Activated T-helper 1 cell treated with anti-CD3 and anti-CD28 coated beads, Interleukin-2, amount 50 U/mL, for 16 hours (primary cell): ENCODE measurements at regions not wholly inside any gene's neighbourhood (a gene's known extent, or its start where the extent isn't known, plus 50 kb on each side); places are given as distances from the start of the nearest gene placed in this dataset.

Experiments
- DNase-seq, 2 donors: peaks; one replicate each; pipeline ENCODE4 v3.0.0-alpha.2; 2020; ENCODE audit warnings: low read depth in 1 of 2, low spot score in 1 of 2

DNA sequence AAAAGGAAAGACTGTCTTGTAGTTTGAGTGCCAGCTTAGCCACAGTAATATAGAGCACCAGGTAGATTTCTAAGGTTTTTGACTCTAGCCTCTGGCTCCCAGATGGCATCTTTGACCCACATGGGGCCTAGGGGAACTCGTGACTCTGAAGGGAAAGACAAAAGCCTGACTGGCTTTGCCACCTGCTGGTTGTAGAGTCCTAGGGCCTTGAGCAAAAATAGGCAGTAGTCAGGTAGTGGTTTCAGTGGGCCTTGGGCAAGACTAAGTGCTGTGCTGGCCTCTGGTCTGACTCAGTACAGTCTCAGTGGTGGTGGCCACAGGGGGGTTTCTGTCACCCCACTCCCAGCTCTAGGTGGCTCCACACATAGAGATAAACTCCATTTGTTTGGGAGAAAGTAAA lies 349.4 kb downstream of the FAM181B start:
- DNase-seq: no peak

DNA sequence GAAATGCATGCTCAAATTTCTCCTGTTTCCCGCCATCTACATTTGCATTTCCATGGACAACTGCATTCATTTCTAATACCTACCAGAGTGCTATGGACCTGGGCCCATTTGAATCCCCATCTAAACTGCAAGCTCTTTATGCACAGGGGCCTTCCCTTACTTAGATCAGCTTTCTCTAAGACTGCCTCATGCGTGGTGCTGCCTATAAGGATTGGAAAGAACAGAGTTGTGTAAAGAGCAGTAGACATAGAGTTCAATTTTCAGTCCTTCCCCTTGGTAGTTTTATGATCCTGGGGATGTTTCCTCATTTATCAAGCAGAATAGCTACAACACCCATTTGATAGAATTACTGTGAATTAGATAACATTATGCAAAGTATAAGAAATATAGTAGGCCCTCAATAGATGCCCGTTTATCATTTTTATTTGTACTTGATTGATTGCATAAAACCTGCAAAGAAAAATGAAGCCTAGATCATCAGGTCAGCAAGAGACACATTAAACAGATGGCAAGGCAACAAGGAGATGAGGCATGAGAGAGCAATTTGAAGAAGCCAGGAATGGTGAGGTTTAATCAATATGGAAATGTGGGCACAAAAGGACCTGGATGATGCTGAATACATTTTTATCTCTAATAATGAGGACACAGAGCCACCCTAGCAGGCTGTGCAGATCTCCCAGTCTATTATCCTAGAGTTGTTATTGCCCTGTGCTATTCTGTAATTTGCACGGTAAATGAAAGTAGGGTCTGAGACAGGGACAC lies 359.7 kb downstream of the FAM181B start:
- DNase-seq: no peak

DNA sequence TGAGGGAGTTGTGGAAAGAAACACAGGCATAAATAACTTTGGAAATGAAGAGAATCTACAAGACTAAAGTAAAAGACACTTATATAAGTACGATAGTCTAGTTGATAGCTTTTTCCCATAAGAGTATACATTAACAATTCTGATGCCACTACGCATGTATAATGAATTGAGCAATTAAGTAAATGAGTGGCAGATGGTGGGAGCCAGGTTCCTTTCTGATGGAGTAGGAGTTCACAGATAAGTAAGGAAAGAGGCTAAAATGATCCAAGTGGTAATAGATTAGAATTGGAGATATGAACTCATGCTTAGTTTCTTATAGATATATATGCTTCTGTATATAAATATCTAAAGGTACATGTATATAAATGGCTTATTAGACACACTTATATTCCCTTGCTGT lies 368.3 kb downstream of the FAM181B start:
- DNase-seq: no peak

DNA sequence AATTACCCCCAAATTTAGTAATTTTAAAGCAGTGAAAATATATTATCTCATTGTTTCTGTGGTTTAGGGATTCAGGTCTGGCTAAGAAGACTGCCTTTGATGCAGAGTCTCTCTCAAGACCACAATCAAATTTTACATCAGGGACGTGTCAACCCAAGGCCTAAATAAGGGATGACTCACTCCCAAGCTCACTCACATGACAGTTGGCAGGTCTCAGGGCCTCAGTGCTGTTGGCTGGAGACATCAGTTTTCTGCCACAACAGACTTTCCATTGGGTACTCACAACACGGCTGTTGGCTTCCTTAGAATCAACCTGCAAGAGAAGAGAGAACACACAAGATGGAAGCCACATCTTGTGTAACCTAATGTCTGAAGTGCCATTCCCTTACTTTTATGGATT lies 377.3 kb downstream of the FAM181B start:
- DNase-seq: no peak

DNA sequence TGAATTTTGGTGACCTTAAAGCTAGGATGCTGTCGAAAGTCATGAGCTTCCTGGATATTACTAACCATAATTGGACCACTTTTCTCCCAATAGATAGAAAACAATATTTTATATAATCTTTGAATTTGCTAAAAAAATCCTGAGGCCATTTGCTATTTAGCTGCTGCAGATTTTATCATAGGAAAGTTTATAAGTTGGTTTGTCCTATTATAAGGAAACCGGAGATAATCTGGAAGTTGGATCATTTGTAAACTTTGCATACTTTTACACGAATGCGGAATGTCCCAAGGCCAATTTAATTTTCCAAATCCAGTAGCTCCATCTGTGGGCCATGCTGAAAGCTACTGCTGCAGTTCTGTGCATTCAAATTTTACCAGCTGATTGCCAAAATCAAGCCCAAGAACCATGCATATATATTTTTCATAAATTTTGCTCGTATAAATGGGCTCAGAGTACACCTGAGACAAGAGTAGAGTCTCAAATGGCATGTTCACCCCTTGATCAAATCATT lies 378.3 kb downstream of the FAM181B start:
- no peak for DNase-seq

DNA sequence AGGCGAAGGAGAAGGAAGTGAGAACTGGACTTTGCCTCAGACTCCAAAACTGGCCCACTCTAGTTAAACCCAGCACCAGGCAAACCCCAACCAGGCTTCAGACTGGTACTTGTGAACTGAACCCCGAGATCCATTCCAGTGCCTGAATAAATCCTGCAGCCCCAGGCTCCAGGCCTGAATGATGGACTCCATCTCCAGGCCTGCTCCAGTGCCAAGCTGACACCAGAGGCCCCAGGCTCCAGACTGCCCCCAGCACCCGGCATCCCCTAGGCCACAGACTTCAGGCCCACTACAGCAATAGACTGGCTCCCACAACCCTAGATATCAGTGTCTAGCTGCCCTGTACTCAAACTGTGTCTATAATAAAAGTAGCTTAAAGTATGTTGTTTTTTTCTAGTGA lies 406.8 kb downstream of the FAM181B start:
- no peak for DNase-seq

DNA sequence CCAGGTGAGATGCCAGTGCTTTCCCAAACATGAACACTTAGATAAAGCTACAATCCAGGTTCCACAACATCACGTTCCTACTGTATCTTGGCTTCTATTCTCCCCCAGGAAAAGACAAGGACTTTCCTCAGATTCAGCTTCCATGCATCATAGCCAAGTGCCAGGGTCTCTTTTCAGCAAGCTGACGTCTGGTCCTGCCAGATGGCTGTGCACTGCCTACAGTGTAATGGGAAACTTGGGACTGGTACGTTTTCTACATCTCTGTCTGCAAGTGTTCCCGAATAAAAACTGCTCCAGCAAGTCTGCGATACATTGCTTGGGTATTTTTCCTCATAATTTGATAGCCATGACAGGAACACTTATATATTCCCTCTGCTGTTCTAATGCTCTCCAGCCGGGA lies 412.5 kb downstream of the FAM181B start:
- no peak for DNase-seq

DNA sequence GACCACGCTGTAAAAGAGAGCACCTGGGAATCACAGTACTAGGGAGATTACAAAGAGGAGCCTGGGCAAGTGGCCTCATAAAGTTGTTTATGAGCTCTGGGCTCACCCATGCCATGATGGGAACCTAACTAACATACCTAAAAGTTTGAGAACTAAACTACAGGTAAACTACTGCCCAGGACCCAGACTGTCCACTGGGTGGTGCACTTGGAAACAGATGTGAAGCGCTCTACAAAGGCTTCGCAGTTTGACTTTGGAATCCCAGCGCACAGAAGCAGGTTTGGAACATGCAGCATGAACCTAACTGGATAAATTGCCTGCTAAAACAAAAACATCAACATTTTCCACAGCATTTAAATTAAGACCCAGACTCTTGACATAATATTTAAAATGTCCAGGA lies 418.6 kb downstream of the FAM181B start:
- DNase-seq: no peak

DNA sequence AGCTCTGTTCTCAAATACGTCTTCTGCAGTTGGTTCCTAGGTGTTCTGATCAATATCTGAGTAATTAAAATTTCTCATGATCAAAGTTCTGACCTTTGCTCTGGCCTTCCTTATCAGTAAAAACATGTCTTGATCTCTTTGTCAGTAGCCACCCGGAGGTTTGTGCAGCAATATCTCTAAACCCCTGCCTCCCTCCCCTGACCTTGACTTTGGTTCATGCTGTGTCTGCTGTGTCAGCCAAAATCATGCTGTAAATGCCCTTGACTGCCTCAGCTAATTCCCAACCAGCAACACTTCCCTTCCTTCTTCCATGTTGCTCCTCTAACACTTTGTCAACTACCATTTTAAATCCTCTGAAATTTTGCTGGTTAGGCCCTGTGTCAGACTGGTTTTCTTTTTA lies 424.7 kb downstream of the FAM181B start:
- no peak for DNase-seq

DNA sequence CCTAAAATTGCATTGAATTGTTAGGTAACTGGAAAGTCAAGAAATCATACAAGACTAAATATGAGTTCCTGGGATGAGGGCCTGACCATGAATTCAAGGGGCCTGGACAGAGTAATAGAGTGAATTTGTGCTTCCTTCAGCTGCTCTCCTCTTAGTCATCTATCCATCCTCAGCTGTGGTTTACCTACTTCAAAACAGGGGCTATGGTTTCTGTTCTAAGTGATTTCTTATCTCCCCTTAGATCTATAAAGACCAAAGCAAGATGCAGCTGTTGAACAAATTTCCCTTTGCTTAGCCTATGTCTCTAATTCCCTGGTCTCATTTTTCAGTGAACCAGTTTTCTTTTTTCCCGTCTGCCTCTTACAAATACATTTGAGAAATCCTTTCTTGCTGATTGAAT lies 428.5 kb downstream of the FAM181B start:
- DNase-seq: no peak

DNA sequence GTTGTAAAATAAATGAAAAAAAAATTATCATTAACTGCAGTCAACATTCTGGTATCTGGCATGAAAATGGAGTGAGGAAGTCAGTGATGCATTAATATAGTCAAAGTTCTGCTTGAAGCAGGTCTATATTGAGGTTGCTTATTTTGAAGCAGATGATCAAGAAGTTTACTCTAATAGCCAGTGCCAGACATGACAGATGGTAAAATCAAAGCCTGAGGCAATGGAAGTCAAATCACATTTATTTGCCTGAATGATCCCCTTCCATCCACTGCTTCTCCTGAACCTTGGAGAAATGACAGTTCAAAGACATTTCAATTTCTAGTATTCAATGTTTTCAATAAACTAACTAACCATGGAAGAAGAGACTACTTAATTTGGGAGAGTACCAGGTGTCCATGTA lies 430.0 kb downstream of the FAM181B start:
- DNase-seq: no peak

DNA sequence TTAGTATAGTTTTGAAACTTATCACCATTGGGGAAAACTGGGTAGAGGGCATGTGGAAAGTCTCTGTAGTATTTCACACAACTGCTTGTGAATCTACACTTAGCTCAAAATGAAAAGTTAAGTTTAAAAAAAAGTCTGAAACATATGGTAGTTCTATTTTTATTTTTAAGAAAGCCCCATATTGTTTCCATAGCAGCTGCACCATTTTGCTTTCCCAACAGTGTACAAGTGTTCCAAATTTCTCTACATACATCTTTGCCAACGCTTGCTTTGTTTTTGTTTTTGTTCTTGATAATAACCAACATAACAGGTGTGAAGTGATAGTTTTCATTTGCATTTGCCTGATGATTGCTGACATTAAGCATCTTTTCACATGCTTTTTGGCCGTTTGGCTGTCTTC lies 445.2 kb downstream of the FAM181B start:
- no peak for DNase-seq

DNA sequence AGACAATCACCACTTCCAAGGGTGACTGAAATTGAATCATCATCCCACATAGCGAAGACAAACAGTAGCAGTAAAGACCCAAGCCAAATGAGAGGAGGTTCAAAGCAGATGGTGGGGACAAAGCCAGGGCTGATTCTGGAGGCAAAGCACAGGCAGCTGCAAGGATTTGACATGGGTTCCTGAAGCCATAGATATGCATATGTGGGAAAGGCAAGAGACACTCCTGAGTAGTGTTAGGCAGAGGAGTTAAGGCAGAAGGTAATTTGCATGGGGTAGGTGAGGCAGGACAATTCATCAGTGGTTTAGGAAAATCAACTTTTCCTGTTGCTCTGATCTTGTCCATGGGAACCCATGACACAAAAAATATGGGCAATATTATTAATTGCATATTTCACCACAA lies 462.8 kb downstream of the FAM181B start:
- DNase-seq: no peak

DNA sequence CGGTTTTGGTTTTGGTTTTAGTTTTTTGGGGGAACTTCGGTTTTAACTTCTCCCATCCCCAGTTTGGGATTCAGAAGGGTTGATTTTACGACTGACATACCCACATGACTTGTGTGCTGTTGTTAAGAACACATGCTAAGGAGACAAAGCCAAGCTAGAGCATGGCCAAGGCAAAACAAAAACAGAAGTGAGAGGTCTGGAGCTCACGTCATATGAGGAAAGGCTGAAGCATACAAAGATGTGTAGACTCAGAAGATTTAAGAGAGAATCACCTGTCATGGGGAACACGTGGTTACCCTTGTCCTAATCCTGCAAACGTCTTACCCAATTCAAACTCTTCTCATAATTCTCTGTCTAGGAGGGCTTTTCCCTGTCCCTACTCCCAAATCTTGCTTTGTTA lies 465.0 kb downstream of the FAM181B start:
- DNase-seq: no peak

DNA sequence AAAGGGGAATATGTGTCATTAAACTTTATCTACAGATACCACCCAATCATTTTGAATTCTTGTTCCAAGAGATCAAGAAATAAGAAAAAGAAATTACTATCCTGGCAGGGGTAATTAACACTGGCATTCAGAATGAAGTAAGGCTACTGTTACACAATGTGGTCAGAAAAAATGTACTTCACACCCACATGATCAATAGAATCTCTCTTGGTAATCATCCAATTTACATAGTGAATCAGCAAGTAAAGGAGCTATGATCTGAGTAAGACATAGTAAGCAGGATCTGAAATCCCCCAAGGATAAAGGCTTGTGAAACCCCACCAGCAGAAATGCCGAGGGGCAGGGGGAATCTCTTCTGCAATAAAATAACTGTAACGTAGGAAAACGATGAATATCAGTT lies 466.5 kb downstream of the FAM181B start:
- DNase-seq: no peak

DNA sequence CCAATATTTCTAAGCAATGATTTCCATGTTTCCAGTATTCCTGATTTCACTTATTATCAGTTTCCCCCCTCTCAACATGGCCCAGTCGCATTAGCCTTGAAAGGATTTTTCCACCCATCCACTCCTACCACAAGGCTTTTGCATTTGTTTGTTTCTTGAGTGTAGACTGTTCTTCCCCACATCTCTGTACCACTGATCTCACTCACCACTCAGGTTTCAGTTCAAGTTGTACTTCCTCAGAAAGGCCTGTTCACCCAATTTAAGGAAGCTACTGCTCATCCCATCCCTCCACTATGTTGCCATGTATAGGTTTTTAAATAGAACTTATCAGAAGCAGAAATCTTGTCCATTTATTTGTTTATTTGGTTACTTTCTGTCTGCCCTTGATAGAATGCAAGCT lies 472.3 kb downstream of the FAM181B start:
- DNase-seq: no peak

DNA sequence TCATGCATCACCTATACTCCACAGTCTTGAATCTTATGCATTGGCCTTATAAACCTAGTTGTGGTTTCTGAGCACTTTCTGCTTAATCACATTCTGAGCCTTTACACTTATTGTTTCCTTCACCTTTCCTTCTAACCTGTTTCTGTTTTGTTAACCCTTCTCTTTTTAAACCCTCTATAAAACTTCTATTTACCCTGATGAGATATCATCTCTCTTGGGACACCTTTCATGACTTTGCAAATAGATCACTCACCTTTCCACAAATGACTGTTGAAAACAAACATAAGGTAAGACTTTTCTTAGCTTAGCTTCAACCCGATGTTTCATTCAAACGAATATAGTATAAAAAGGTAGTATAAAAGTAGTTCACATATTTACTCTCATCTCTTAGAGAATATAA lies 483.6 kb downstream of the FAM181B start:
- DNase-seq: no peak

DNA sequence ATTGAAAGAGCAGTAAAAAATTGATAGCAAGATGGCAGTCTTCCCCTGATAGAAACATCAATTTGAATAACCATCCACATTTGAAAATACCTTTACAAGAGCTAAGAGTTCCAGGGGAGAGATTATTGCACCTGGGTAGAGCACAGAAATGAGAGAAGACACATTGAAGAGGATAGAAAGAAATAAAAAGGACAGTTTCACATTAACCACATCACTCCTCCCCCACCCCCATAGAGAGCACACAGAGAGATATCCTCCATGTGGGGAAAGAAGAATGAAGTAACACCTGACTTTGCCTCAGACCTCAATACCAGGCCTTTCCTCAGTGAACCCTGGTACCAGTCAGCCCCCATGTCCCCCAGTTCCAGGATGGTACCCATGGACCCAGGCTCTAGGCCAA lies 486.7 kb downstream of the FAM181B start:
- no peak for DNase-seq

DNA sequence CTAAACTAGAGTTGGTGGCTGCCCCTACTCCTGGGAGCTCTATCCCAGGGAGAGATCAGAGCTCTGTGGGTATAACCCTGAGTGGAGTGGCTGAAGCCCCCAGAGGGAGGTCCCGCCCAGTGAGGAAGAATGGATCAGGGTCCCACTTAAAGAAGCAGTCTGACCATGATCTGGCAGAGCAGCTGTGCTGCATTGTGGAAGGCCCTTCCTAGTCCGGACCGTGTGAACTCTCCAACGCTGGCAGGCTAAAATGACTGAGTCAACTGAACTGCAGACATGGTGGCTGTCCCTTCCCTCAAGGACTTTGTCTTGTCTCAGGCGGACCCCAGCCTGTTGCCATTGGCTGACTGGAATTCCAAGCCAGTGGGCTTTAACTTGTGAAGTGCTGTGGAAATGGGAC lies 494.2 kb downstream of the FAM181B start:
- no peak for DNase-seq

DNA sequence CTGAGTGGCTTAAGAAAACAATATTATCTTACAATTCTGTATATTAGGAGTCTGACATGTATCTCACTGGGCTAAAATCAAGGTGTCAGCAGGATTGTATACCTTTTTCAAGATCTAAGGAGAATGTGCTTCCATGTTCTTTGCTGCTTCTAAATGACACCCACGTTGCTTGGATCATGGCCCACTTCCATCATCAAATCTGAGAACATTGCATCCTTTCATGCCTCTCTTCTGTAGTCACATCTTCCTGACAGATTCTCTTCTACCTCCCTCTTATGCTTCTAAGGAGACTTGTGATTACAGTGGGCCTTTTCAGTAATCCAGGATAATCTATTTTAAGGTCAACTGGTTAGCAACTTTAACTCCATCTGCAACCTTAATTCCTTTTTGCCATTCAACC lies 499.4 kb downstream of the FAM181B start:
- DNase-seq: no peak

DNA sequence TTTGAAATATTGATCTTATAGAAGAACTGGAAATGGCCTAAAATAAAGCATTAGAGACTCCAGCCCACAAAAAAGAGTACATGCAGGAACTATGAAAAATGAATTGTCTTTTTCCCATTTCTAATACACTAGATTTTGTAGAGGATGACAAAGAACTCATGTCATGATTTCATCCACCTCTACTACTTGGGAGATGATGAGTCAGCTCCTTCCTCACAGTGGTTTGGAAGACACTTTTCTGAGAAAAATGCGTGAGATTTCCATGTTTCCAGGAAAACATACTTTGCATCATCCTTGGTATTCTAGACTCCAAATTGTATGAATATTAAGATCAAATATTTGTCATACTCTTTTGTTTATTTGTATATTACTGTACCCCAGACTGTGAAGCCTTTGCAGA lies 500.5 kb downstream of the FAM181B start:
- no peak for DNase-seq

DNA sequence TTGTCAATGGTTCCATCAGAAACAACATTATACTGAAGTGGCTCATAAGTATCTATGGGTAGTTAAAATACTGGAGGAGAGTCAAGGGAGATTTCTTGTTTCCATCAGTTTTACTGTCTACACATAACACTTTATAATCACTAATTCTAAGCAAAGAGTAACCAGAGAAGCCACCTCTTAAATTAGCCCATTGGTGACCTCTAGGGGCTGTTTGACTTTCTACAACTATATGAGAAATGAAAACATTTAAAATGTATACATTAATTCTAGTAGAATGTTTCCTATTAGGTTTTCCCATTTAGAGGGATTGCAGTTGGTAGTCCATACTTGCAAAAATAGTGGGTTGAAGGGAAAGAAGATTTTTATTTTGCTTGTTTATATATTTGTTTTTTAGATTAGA lies 504.3 kb downstream of the FAM181B start:
- no peak for DNase-seq

DNA sequence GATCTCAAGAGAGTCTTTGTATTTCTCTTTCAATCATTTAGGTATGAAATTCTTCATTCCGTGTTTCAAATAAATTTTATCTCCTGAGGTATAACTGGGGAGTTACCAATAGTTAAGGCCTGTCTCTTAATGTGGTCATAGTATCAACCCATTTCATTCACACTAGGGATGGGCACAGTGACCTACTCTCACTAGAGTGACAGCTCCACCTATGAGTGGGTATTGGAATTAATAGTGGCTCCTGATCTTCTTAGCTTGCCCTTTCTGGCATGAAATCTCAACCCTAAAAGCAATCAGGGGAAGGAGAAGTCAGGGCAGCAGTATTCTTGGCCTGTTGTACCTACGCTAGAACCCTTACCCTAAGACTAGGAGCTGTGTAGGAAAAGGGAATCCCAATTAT lies 507.7 kb downstream of the FAM181B start:
- no peak for DNase-seq
